GM18870 (cell line): ENCODE measurements at regions not wholly inside any gene's neighbourhood (a gene's known extent, or its start where the extent isn't known, plus 50 kb on each side); places are given as distances from the start of the nearest gene placed in this dataset.
"Not testable (repeated sequence)": the region's sequence is repeated elsewhere in the genome, so short reads cannot be mapped to it uniquely, and the experiment has no call there.

ENCODE experiments used
- ATAC-seq: cut with Tn5 transposase; IDR thresholded peaks from one replicate; pipeline ENCODE4 v1.9.1; 2021; ENCODE audit warnings: moderate library complexity; ENCODE audit not compliant: unreplicated experiment

- ATAC-seq = no peak
Measured at GRCh38 chr9:30773427-30773826, 1611.0 kb upstream of the ACO1 start.

DNA sequence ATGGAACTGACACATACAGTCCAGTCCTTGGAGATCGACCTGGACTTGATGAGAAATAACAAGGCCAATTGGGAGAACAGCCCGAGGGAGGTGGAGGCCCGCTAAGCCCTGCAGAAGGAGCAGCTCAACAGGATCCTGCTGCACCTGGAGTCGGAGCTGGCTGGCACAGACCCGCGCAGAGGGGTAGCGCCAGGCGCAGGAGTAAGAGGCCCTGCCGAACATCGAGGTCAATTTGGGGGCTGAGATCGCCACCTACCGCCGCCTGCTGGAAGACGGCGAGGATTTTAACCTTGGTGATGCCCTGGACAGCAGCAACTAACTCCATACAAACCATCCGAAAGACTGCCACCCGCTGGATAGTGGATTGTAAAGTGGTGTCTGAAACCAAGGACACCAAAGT, 1610.1 kb upstream of the ACO1 start:
- ATAC-seq = no peak

- no peak for ATAC-seq
Measured at GRCh38 chr9:30775236-30775635, 1609.2 kb upstream of the ACO1 start.

- ATAC-seq = no peak
Measured at GRCh38 chr9:30796764-30797163, 1587.7 kb upstream of the ACO1 start.

DNA sequence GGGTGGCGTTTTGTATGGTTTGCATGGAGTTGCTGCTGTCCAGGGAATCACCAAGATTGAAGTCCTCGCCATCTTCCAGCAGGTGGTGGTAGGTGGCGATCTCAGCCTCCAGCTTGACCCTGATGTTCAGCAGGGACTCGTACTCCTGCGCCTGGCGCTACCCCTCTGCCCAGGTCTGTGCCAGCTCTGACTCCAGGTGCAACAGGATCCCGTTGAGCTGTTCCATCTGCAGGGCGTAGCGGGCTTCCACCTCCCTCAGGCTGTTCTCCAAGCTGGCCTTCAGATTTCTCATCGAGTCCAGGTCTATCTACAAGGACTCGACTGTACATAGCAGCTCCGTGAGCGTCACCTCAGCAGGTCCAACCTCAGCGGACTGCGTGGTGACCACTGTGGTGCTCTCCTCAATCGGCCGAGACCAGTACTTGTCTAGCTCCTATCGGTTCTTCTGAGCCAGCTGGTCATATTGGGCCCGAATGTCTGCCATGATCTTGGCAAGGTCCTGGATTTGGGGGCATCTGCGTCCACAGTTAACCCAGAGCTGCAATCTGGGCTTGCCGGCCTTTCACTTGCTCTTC, 1584.8 kb upstream of the ACO1 start:
- ATAC-seq = no peak

DNA sequence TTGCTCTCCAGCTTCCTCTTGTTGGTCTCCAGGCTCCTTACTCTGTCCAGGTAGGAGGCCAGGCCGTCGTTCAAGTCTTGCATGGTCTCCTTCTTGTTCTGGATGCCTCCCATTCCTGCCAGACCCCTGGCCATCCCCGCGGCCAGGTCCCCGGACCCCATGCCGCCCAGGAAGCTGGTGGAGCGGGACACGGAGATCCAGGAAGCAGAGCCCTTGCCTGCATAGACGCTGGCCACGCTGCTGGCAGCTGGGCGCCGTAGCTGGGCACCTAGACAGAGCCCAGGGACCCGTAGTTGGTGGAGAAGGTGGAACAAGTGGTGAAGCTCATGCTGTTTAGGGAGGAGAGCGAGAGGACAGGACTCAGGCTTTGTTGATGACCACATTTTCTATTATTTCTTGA, 1584.0 kb upstream of the ACO1 start:
- ATAC-seq = no peak

- no peak for ATAC-seq
Measured at GRCh38 chr9:30812821-30813220, 1571.6 kb upstream of the ACO1 start.

GRCh38 chr9:30815585-30815984, 1568.9 kb upstream of the ACO1 start:
- no peak for ATAC-seq

DNA sequence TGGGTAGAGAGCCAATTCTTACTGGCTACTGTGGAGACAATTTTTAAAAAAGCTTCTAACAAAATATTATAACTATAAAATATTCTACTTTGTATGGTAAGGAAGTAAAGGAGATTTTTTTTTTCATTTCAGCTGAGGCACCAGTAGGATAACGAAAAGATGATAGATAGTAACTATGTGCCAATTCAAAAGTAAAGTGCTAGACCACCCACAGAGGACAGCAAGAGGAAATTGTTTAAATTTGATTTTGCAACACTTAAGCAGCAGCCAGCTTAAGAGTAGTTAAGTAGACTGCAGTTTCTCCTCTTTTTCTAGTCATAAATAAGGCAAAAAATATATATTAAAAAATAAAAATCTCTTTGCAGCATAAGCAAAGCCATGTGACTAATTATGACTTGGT, 1539.3 kb upstream of the ACO1 start:
- ATAC-seq = no peak

DNA sequence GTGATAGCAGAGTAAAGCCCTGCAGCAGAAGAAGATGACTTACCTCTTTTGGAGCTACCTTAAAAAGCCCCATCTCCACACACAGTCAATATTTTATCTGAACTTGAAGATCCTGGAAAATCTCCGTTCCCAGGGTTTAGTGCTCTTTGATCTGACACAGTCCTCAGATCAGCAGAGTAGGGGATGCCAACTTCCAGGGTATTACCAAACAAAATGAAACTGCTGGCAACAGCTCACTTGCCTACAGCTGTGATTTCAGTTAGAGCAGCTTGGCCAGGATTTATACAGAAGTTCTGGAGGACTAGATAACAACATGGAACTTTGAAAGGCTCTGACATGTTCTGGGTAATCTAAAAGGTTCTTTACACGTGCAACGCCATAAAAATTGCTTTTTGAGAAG, 1537.8 kb upstream of the ACO1 start:
- ATAC-seq = no peak

- no peak for ATAC-seq
Measured at GRCh38 chr9:30851600-30851999, 1532.8 kb upstream of the ACO1 start.

DNA sequence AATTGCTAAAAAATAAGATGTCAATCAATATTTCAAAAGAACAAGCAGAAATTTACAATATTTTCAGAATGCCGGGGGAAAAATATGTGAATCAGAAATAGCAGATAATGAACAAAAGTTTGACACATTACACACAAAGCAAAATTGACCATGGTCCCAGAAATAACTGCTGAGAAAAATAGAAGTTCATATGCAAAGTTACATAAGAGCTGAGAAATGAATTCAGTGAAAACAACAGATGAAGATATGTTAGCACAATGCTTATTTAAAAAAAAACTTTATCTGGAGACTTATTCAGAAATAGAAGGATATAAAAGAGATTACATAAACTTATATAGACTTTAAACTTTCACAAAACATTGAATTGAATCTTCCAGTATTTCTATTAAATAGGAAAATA, 1483.7 kb upstream of the ACO1 start:
- ATAC-seq = no peak

GRCh38 chr9:30913331-30913730, 1471.1 kb upstream of the ACO1 start:
- no peak for ATAC-seq

- ATAC-seq = no peak
Measured at GRCh38 chr9:30915451-30915850, 1469.0 kb upstream of the ACO1 start.

DNA sequence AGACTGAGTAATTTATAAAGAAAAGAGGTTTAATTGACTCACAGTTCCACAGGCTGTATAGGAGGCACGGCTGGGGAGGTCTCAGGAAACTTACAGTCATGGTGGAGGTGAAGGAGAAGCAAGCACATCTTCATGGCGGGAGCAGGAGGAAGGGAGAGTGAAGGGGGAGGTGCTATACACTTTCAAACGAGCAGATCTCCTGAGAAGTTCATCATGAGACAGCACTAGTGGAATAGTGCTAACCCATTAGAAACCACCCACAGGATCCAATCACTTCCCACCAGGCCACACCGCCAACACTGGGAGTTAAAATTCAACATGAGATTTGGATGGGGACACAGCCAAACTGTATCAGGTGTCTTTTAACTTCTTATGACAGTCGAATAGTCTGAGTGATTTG, 1459.3 kb upstream of the ACO1 start:
- ATAC-seq = no peak

- ATAC-seq = no peak
Measured at GRCh38 chr9:30925635-30926034, 1458.8 kb upstream of the ACO1 start.

DNA sequence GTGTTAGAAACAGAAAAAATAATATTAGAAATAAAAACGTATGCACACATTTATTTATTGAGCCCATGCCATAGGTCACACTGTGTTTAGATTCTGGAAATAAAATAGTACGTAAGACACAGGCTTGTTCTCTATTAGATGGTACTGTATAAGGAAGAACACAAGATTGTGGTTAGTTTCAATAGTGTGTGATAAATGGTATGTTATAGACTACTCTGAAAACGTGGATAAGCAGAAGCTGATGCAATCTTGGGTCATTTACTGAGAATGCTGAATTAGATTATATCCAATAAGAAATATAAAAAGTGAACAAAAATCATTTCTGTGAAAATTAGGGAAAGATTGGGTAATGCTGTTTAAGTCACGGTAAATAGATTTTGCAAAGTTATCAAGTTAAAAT, 1456.4 kb upstream of the ACO1 start:
- ATAC-seq = no peak

DNA sequence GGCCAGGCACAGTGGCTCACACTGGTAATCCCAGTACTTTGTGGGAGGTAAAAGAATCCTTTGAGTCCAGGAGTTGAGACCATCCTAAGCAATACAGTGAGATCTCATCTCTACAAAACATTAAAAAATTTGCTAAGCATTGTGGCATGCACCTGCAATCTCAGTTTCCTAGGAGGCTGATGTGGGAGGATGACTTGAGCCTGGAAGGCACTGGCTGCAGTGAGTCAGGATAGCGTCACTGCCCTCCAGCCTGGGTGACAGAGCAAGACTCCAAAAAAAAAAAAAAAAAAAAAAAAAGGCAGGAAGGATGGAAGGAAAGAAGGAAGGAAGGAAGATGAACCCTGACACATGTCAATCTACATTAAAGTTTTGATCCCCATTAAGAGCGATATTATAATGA, 1452.2 kb upstream of the ACO1 start:
- ATAC-seq = no peak

- ATAC-seq = no peak
Measured at GRCh38 chr9:30935730-30936129, 1448.7 kb upstream of the ACO1 start.

- no peak for ATAC-seq
Measured at GRCh38 chr9:30937106-30937505, 1447.3 kb upstream of the ACO1 start.

DNA sequence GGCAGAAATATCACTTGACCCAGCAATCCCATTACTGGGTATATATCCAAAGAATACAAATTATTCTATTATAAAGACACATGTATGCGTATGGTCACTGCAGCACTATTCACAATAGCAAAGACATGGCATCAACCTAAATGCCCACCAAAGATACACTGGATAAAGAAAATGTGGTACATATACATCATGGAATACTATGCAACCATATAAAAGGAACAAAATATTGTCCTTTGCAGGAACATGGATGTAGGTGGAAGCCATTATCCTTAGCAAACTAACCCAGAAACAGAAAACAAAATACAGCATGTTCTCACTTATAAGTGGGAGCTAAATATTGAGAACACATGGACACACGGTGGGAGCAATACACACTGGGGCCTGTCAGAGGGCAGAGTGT, 1441.6 kb upstream of the ACO1 start:
- not testable (repeated sequence) for ATAC-seq

DNA sequence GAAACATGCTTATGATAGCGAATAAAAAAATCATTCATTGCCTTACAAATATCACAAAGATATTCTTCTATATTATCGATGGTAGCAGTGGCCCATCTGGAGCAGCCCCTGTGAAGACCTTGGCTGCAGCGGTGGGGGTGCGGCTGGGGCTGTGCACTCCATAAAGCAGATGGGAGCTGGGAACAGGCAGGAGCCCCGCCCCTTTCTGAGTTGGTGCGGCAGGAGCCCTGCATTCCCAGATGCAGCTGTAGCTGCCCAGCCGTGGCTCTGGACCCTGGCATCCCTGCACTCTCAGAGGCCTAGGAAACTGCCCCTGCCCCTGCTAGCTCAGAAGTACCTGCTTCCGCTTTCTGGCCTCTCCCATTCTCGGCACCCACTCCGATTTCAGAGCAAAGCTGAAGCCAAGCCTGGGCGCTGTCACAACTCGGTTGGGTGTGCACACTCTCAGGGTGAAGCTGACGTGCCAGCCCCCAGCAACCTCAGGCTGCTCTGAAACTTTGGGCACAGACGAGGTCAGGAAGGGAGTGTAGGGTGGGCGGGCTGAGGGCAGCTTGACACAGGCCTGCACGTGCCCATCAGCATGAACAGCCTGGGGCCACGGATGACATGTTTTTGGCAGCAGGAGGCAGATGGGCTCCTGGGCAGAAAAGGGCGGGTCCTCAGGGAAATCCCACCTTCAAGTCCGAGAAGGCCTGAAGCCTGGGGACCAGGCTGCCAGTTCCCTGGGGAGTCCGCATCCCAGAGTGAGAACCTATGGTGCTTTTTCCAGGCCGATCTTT, 1440.8 kb upstream of the ACO1 start:
- ATAC-seq = no peak

DNA sequence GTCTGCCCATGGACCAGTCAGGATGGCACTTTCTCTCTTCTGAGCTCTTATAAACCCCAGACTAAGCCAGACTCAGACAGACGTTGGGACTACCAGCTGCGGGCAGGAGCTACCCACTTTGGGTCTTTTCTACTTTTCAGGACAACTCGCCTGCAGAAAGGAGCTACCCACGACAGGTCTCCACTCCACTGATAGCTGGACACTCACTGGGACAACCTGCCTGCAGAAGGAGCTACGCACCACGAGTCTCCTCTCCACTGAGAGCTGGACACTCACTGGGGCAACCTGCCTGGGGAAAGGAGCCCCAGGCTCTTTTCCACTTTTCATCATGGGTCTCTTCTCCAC, 1440.2 kb upstream of the ACO1 start:
- no peak for ATAC-seq
